HG03354 (cell line): ENCODE measurements at regions not wholly inside any gene's neighbourhood (a gene's known extent, or its start where the extent isn't known, plus 50 kb on each side); places are given as distances from the start of the nearest gene placed in this dataset.
"Not testable (repeated sequence)": the region's sequence is repeated elsewhere in the genome, so short reads cannot be mapped to it uniquely, and the experiment has no call there.

Experiments
- ATAC-seq: cut with Tn5 transposase; IDR thresholded peaks from one replicate; pipeline ENCODE4 v1.9.1; 2021; ENCODE audit warnings: mild to moderate bottlenecking; ENCODE audit not compliant: unreplicated experiment, poor library complexity, severe bottlenecking

- no peak for ATAC-seq
These were observed 137.5 kb upstream of the JARID2 start for GRCh38 chr6:15108383-15108715.

GRCh38 chr6:15109338-15110090 lies 136.4 kb upstream of the JARID2 start:
- no peak for ATAC-seq

- ATAC-seq: no peak
These were observed 135.0 kb upstream of the JARID2 start for GRCh38 chr6:15110726-15111354.

- not testable (repeated sequence) for ATAC-seq
These were observed 134.3 kb upstream of the JARID2 start for GRCh38 chr6:15111576-15111975.

- ATAC-seq: no peak
These were observed 132.3 kb upstream of the JARID2 start for GRCh38 chr6:15113587-15113986.

- no peak for ATAC-seq
These were observed 131.8 kb upstream of the JARID2 start for GRCh38 chr6:15114061-15114460.

- ATAC-seq: no peak
These were observed 129.0 kb upstream of the JARID2 start for GRCh38 chr6:15116889-15117288.

GRCh38 chr6:15121443-15121842 lies 124.4 kb upstream of the JARID2 start:
- no peak for ATAC-seq

- no peak for ATAC-seq
These were observed 123.8 kb upstream of the JARID2 start for GRCh38 chr6:15121977-15122550.

GRCh38 chr6:15129887-15130286 lies 116.0 kb upstream of the JARID2 start:
- no peak for ATAC-seq

- no peak for ATAC-seq
These were observed 114.6 kb upstream of the JARID2 start for GRCh38 chr6:15131234-15131633.

GRCh38 chr6:15131651-15132061 lies 114.2 kb upstream of the JARID2 start:
- ATAC-seq: no peak

GRCh38 chr6:15132167-15132566 lies 113.7 kb upstream of the JARID2 start:
- no peak for ATAC-seq

- no peak for ATAC-seq
These were observed 112.8 kb upstream of the JARID2 start for GRCh38 chr6:15132854-15133670.

- ATAC-seq: no peak
These were observed 108.8 kb upstream of the JARID2 start for GRCh38 chr6:15137086-15137485.

- no peak for ATAC-seq
These were observed 102.8 kb upstream of the JARID2 start for GRCh38 chr6:15143086-15143485.

- no peak for ATAC-seq
These were observed 102.3 kb upstream of the JARID2 start for GRCh38 chr6:15143540-15143939.

GRCh38 chr6:15145821-15146220 lies 100.0 kb upstream of the JARID2 start:
- ATAC-seq: no peak

- ATAC-seq: no peak
These were observed 98.0 kb upstream of the JARID2 start for GRCh38 chr6:15147827-15148226.

- no peak for ATAC-seq
These were observed 97.4 kb upstream of the JARID2 start for GRCh38 chr6:15148356-15148946.
